Right lobe of liver (tissue), 6 donors: ENCODE measurements at regions not wholly inside any gene's neighbourhood (a gene's known extent, or its start where the extent isn't known, plus 50 kb on each side); places are given as distances from the start of the nearest gene placed in this dataset.

Source experiments
- ATAC-seq, 4 donors: fragments of 200-7000 bp; cut with Tn5 transposase; one replicate each; pipeline ENCODE4 v1.9.1; 2020; ENCODE audit warnings: mild to moderate bottlenecking in 4 of 4, moderate library complexity in 4 of 4
- DNase-seq, 3 donors: peaks; one replicate each; pipeline ENCODE4 v3.0.0-alpha.2; 2020
- H3K27ac ChIP-seq, 3 donors: fragments of 200-600 bp; one replicate each; pipeline ENCODE4 v1.8.0; 2022
- H3K27me3 ChIP-seq, 2 donors: fragments of 200-600 bp; one replicate each; pipeline ENCODE4 v1.8.0; 2022
- H3K36me3 ChIP-seq, 4 donors: fragments of 200-600 bp; sonication (generic) in 1 of 4; one replicate each; pipeline versions ENCODE4 v1.5.1 to v1.8.0; 2017 to 2022; ENCODE audit warnings: control low read depth in 1 of 4
- H3K4me1 ChIP-seq, 4 donors: fragments of 200-600 bp; sonication (generic) in 1 of 4; one replicate each; pipeline versions ENCODE4 v1.5.1 to v1.8.0; 2017 to 2022; ENCODE audit warnings: control low read depth in 1 of 4
- H3K4me3 ChIP-seq, 3 donors: fragments of 200-600 bp; one replicate each; pipeline ENCODE4 v1.8.0; 2022
- H3K9me3 ChIP-seq, 4 donors: fragments of 200-600 bp; sonication (generic) in 1 of 4; one replicate each; pipeline versions ENCODE4 v1.5.1 to v1.8.0; 2017 to 2022; ENCODE audit warnings: control low read depth in 1 of 4
- CTCF ChIP-seq, 4 donors: fragments of 200-600 bp in 3 of 4; fragments of 450-650 bp in 1 of 4; IDR thresholded peaks; one replicate each; pipeline versions ENCODE4 v1.5.1 to v1.8.0; 2016 to 2022; ENCODE audit warnings: antibody characterized with exemption in 4 of 4, mild to moderate bottlenecking in 2 of 4
- POLR2A ChIP-seq: fragments of 450-650 bp; IDR thresholded peaks from one replicate; pipeline ENCODE4 v1.6.1; 2017; ENCODE audit warnings: antibody characterized with exemption, mild to moderate bottlenecking
- WGBS: methylation state at CpG from one replicate; pipeline ENCODE4 v1.1.6; 2018; ENCODE audit warnings: low coverage, low lambda C conversion rate; ENCODE audit not compliant: insufficient coverage; ENCODE audit errors: missing lambda C conversion rate; 5-methylcytosine and 5-hydroxymethylcytosine counted together
- intact Hi-C, 2 donors: fragments of 100-400 bp; cut with DNase I; formaldehyde crosslinking; loops; one replicate each; pipeline versions ENCODE4 v1.11.2 to v1.14.1; 2022
- donor health status: DM: no; HTN: yes; CAD: no.
- donor health status: DM: no; HTN: no; CAD: no.
- donor health status: DM: no; HTN: no; CAD: no.
- donor health status: DM: no; HTN: yes; CAD: no.
- donor health status: DM: no; HTN: yes; CAD: no.

DNA sequence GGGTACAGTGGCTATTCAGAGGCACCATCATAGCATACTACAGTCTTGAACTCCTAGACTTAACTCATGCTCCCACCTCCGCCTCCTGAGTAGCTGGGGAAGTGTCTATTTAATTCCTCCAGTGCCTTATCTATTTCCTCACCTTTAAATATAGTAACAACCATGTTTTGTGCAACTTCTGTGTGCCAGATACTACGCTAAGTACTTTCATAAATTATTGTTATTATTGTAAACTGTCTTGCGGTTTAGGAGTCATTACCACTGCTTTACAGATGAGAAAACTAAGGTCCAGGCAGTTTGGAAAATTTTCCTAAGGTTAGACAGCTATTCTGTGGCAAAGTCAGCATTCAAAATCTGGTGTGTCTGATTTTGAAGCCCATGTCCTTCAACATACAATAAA lies 359.1 kb upstream of the XYLT1 start:
- Histone ChIP-seq H3K36me3 (no peaks in the 10 kb centered on the region), H3K4me3 (no peak overlapping the region), H3K27ac (no peak overlapping the region), H3K9me3 (no peaks in the 10 kb centered on the region), H3K27me3 (no peaks in the 10 kb centered on the region), H3K4me1 (no peaks in the 10 kb centered on the region)
- no peak for TF ChIP-seq POLR2A
- no peak for TF ChIP-seq CTCF (IDR thresholded peaks at IDR 0.05)
- intact Hi-C loops, result no loop called here
- 55% methylated on average over 3 of the region's 3 CpGs for WGBS
- no peak for ATAC-seq
- no peak for DNase-seq

- ATAC-seq (no peak), DNase-seq (no peak)
- intact Hi-C loops, result no loop called here
- WGBS, result 19% methylated on average over 2 of the region's 2 CpGs
- H3K9me3 ChIP-seq, result no peaks in the 10 kb centered on the region
- no peaks in the 10 kb centered on the region for H3K27me3 ChIP-seq
- H3K27ac ChIP-seq, result no peak overlapping the region
- H3K36me3 ChIP-seq, result no peaks in the 10 kb centered on the region
- H3K4me1 ChIP-seq, result no peaks in the 10 kb centered on the region
- no peak overlapping the region for H3K4me3 ChIP-seq
- no peak for TF ChIP-seq CTCF (IDR thresholded peaks at IDR 0.05)
- no peak for TF ChIP-seq POLR2A
Observed at GRCh38 chr16:17828012-17828411, 357.3 kb upstream of the XYLT1 start.

- no peaks in the 10 kb centered on the region for H3K36me3 ChIP-seq
- WGBS, result 71% methylated on average over 1 of the region's 1 CpG
- ATAC-seq (no peak), DNase-seq (no peak)
- H3K9me3 ChIP-seq, result no peaks in the 10 kb centered on the region
- no peak overlapping the region for H3K27ac ChIP-seq
- TF ChIP-seq POLR2A, result no peak
- TF ChIP-seq CTCF (IDR thresholded peaks at IDR 0.05), result no peak
- H3K4me3 ChIP-seq, result no peak overlapping the region
- H3K4me1 ChIP-seq, result no peaks in the 10 kb centered on the region
- no peaks in the 10 kb centered on the region for H3K27me3 ChIP-seq
- intact Hi-C loops, result no loop called here
Observed at GRCh38 chr16:17827313-17827712, 356.6 kb upstream of the XYLT1 start.

DNA sequence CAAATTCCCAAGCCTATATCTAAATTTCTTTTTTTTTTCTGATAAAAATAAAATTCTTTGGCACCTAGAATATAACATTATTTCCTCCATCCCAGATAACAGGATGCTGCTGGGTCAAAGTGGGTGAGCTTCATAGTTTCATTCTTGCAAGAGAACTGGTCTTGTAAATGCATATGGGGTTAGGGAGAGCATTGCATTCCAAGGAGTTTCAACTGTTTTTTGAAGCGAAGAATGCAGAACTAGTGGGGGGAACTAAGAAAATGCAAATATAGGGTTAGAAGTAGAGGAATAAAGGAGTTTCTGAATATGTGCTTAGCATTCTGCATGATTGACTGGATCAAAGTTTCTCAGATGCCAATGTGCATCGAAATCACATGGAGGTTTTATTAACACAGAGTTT lies 347.2 kb upstream of the XYLT1 start:
- Histone ChIP-seq H3K9me3 (no peaks in the 10 kb centered on the region), H3K36me3 (no peaks in the 10 kb centered on the region), H3K4me1 (no peaks in the 10 kb centered on the region), H3K27ac (no peak overlapping the region), H3K27me3 (no peaks in the 10 kb centered on the region), H3K4me3 (no peak overlapping the region)
- DNase-seq, result no peak
- intact Hi-C loops, result no loop called here
- ATAC-seq, result no peak
- no peak for TF ChIP-seq POLR2A
- TF ChIP-seq CTCF (IDR thresholded peaks at IDR 0.05), result no peak
- WGBS, result 50% methylated on average over 2 of the region's 2 CpGs

DNA sequence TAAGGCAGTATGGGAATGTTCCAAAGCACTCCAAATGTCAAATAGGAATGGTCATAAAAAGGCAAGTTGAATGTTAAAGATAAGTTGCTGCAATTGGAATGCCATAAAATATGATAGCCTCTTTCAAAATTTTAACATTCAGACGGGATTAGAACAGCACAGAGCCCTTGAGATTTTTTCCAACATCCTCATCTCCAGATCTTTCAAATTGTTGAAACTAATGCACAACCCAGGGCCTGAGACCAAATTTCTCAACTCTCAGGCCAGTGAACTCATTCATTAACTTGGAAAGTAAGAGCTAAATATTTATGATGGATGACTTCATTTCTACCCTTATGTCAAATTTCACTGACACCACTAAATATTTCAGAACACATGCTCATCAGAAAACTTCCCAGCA lies 346.5 kb upstream of the XYLT1 start:
- intact Hi-C loops, result no loop called here
- DNase-seq (no peak), ATAC-seq (no peak)
- H3K36me3 ChIP-seq, result no peaks in the 10 kb centered on the region
- H3K4me1 ChIP-seq, result no peaks in the 10 kb centered on the region
- WGBS, result 33% methylated on average over 1 of the region's 1 CpG
- H3K4me3 ChIP-seq, result no peak overlapping the region
- TF ChIP-seq POLR2A (no peak), CTCF (IDR thresholded peaks at IDR 0.05) (no peak)
- no peak overlapping the region for H3K27ac ChIP-seq
- no peaks in the 10 kb centered on the region for H3K27me3 ChIP-seq
- no peaks in the 10 kb centered on the region for H3K9me3 ChIP-seq
